IMR-90 (cell line): ENCODE measurements at regions not wholly inside any gene's neighbourhood (a gene's known extent, or its start where the extent isn't known, plus 50 kb on each side); places are given as distances from the start of the nearest gene placed in this dataset.

Source experiments
- ATAC-seq: fragments of 200-7000 bp; cut with Tn5 transposase; 2 replicates; pipeline ENCODE4 v1.9.1; 2020; ENCODE audit warnings: low read depth, mild to moderate bottlenecking, moderate library complexity
- BruUV-seq: library from RNA; stranded (reverse); fragments of 400-500 nt; replicated peaks from 2 replicates; lab custom pipeline; 2021; lab: Mats Ljungman, UMichigan
- CTCF ChIA-PET: fragments of 300-600 bp; formaldehyde crosslinking; extraction: SDS; loops from one replicate; lab custom pipeline; 2021; ENCODE audit warnings: antibody characterized with exemption; lab: Yijun Ruan, JAX
- POLR2A ChIA-PET: fragments of 300-600 bp; sonication (Branson Sonifier 250); formaldehyde crosslinking; loops from one replicate; lab custom pipeline; 2022; ENCODE audit warnings: antibody characterized with exemption; ENCODE audit not compliant: unreplicated experiment; lab: Charles Lee
- DNase-seq: peaks from one replicate; pipeline ENCODE4 v3.0.0; 2013
- H2AFZ ChIP-seq: replicated peaks from 2 replicates; pipeline ENCODE3; 2013; ENCODE audit warnings: low read length, mild to moderate bottlenecking; ENCODE audit not compliant: poor library complexity
- H2AK5ac ChIP-seq: 2 replicates; pipeline ENCODE4 v1.6.1; 2013; ENCODE audit warnings: low read depth, low read length, inconsistent platforms
- H2AK9ac ChIP-seq: replicated peaks from 2 replicates; pipeline ENCODE3; 2013; ENCODE audit warnings: mild to moderate bottlenecking, low read depth, low read length, moderate library complexity; ENCODE audit not compliant: poor library complexity
- H2BK120ac ChIP-seq: 2 replicates; pipeline ENCODE4 v1.6.1; 2013; ENCODE audit warnings: low read depth, low read length, inconsistent platforms
- H2BK15ac ChIP-seq: 3 replicates; pipeline ENCODE4 v1.6.1; 2013; ENCODE audit warnings: low read depth, low read length, inconsistent platforms
- H2BK20ac ChIP-seq: 2 replicates; pipeline ENCODE4 v1.6.1; 2013; ENCODE audit warnings: low read depth, mild to moderate bottlenecking, inconsistent platforms, low read length, moderate library complexity
- H2BK5ac ChIP-seq: 2 replicates; pipeline ENCODE4 v1.6.1; 2013; ENCODE audit warnings: mild to moderate bottlenecking, low read depth, low read length, inconsistent platforms; ENCODE audit not compliant: poor library complexity, severe bottlenecking
- H3K14ac ChIP-seq: replicated peaks from 2 replicates; pipeline ENCODE4 v1.6.1; 2013; ENCODE audit warnings: low read depth, low read length, inconsistent platforms
- H3K18ac ChIP-seq: 2 replicates; pipeline ENCODE4 v1.6.1; 2013; ENCODE audit warnings: low read depth, low read length, control low read depth
- H3K23ac ChIP-seq: 2 replicates; pipeline ENCODE4 v1.6.1; 2013; ENCODE audit warnings: low read depth, low read length, inconsistent platforms
- H3K27ac ChIP-seq: 2 replicates; pipeline ENCODE4 v1.5.1; 2013; ENCODE audit warnings: mild to moderate bottlenecking, control low read depth, low read length; ENCODE audit not compliant: insufficient read depth
- H3K27me3 ChIP-seq: 2 replicates; pipeline ENCODE4 v1.6.1; 2013; ENCODE audit warnings: low read length; ENCODE audit not compliant: control insufficient read depth, insufficient read depth
- H3K36me3 ChIP-seq: 2 replicates; pipeline ENCODE4 v1.6.1; 2013; ENCODE audit warnings: low read length, mixed read lengths; ENCODE audit not compliant: control insufficient read depth, insufficient read depth
- H3K4ac ChIP-seq: 2 replicates; pipeline ENCODE4 v1.6.1; 2013; ENCODE audit warnings: low read depth, low read length, inconsistent platforms
- H3K4me1 ChIP-seq: 2 replicates; pipeline ENCODE4 v1.6.1; 2013; ENCODE audit warnings: low read length, mixed read lengths; ENCODE audit not compliant: control insufficient read depth, insufficient read depth
- H3K4me2 ChIP-seq: 2 replicates; pipeline ENCODE4 v1.6.1; 2013; ENCODE audit warnings: low read depth, mild to moderate bottlenecking, control low read depth, low read length, moderate library complexity
- H3K4me3 ChIP-seq: 2 replicates; pipeline ENCODE4 v1.5.1; 2013; ENCODE audit warnings: low read depth, mild to moderate bottlenecking, control low read depth, low read length, moderate library complexity; ENCODE audit not compliant: insufficient read depth
- H3K56ac ChIP-seq: 2 replicates; pipeline ENCODE4 v1.6.1; 2013; ENCODE audit warnings: low read length, inconsistent platforms; ENCODE audit not compliant: insufficient read depth; ENCODE audit errors: extremely low read depth
- H3K79me1 ChIP-seq, 2 experiments: 2 replicates each; pipeline ENCODE4 v1.6.1; 2013; ENCODE audit warnings: low read length in 2 of 2, inconsistent platforms in 1 of 2, low read depth in 1 of 2
- H3K9ac ChIP-seq: 2 replicates; pipeline ENCODE4 v1.6.1; 2013; ENCODE audit warnings: low read depth, low read length, control low read depth
- H3K9me1 ChIP-seq: 2 replicates; pipeline ENCODE4 v1.6.1; 2013; ENCODE audit warnings: low read length, inconsistent platforms; ENCODE audit not compliant: insufficient read depth
- H3K9me3 ChIP-seq: 2 replicates; pipeline ENCODE4 v1.6.1; 2013; ENCODE audit warnings: low read length; ENCODE audit not compliant: control insufficient read depth, insufficient read depth
- H4K20me1 ChIP-seq: 2 replicates; pipeline ENCODE4 v1.6.1; 2013; ENCODE audit warnings: low read length, inconsistent platforms; ENCODE audit not compliant: insufficient read depth
- H4K5ac ChIP-seq: 2 replicates; pipeline ENCODE4 v1.6.1; 2013; ENCODE audit warnings: mild to moderate bottlenecking, low read depth, low read length, control low read depth
- H4K8ac ChIP-seq, 2 experiments: 2 replicates each; pipeline ENCODE4 v1.6.1; 2013; ENCODE audit warnings: low read depth in 2 of 2, low read length in 2 of 2, control low read depth in 1 of 2, inconsistent platforms in 1 of 2
- H4K91ac ChIP-seq: 2 replicates; pipeline ENCODE4 v1.6.1; 2013; ENCODE audit warnings: low read depth, low read length, inconsistent platforms; ENCODE audit not compliant: insufficient read depth
- BHLHE40 ChIP-seq: fragments of 150-350 bp; IDR thresholded peaks from 2 replicates; pipeline ENCODE4 v1.6.1; 2016; ENCODE audit warnings: mild to moderate bottlenecking, low read depth, low read length
- CEBPB ChIP-seq: IDR thresholded peaks from 2 replicates; pipeline ENCODE4 v1.6.1; 2012; ENCODE audit warnings: low read depth, low read length, improper control_type of control experiment
- CHD1 ChIP-seq: IDR thresholded peaks from 2 replicates; pipeline ENCODE4 v1.6.1; 2012; ENCODE audit warnings: low read depth, low read length, improper control_type of control experiment
- CTCF ChIP-seq: conservative IDR thresholded peaks from 2 replicates; pipeline ENCODE4 v1.5.1; 2012; ENCODE audit warnings: mild to moderate bottlenecking, low read depth, low read length, improper control_type of control experiment
- MAZ ChIP-seq: IDR thresholded peaks from 2 replicates; pipeline ENCODE4 v1.6.1; 2012; ENCODE audit warnings: low read depth, mild to moderate bottlenecking, low read length, improper control_type of control experiment, moderate library complexity, borderline replicate concordance
- MXI1 ChIP-seq: IDR thresholded peaks from 2 replicates; pipeline ENCODE4 v1.6.1; 2012; ENCODE audit warnings: low read depth, mild to moderate bottlenecking, low read length, moderate library complexity, borderline replicate concordance
- RAD21 ChIP-seq: IDR thresholded peaks from 2 replicates; pipeline ENCODE4 v1.6.1; 2012; ENCODE audit warnings: low read length, improper control_type of control experiment
- SMC3 ChIP-seq: fragments of 150-350 bp; IDR thresholded peaks from 2 replicates; pipeline ENCODE4 v1.6.1; 2016; ENCODE audit warnings: low read depth, mild to moderate bottlenecking, antibody characterized with exemption, low read length, moderate library complexity
- WGBS, 2 experiments: methylation state at CpG; one replicate each; pipeline versions ENCODE4 v1.1.5 to v1.1.7; 2013; ENCODE audit warnings: missing lambda C conversion rate in 2 of 2; ENCODE audit not compliant: insufficient read length in 1 of 2; ENCODE audit errors: extremely low coverage in 2 of 2; 5-methylcytosine and 5-hydroxymethylcytosine counted together
- dilution Hi-C: fragments of 300-500 bp; cut with HindIII; formaldehyde crosslinking; loops from one replicate; pipeline ENCODE4 v1.14.3; 2018; ENCODE audit warnings: low sequenced_read_pairs; ENCODE audit not compliant: unreplicated experiment
- in situ Hi-C: fragments of 300-500 bp; cut with MboI; formaldehyde crosslinking; loops from 3 replicates; pipeline ENCODE4 v1.14.3; 2019; ENCODE audit warnings: low sequenced_read_pairs, inconsistent platforms, mixed read lengths
- intact Hi-C: fragments of 100-400 bp; cut with micrococcal nuclease; formaldehyde crosslinking; loops from 2 replicates; pipeline ENCODE4 v1.10.0; 2022
- TF ChIP-seq, protein P1 (sequence below): fragments of 150-350 bp; IDR thresholded peaks from 2 replicates; pipeline ENCODE4 v1.6.1; 2017; ENCODE audit warnings: mild to moderate bottlenecking, antibody characterized with exemption, low read length, low read depth

DNA sequence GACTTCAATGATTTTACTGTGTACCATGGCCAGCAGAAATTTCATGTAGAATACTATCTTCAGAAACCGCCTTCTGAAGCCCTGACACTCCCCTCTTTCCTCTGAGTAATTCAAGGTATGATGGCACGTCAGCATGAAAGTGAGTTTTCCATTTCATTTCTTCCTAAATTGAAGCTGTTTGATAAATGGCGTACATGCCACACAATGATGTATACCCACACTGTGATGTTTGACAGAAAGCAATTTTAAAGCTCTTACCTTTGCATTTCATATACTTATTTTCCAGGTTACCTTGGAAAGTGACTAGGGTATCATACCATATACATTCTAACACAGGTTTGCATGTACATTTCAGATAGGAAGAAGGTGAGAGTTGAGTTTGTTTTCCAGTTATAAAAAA lies 147.9 kb upstream of the LRRC3B start:
- Histone ChIP-seq H2BK120ac (no peak overlapping the region), H3K79me1 (no peaks in the 10 kb centered on the region), H2AK9ac (no peak overlapping the region), H3K18ac (no peak overlapping the region), H2AFZ (no peak overlapping the region), H3K4me2 (no peak overlapping the region), H4K20me1 (no peaks in the 10 kb centered on the region), H2BK15ac (no peak overlapping the region), H3K4me1 (no peaks in the 10 kb centered on the region), H3K27ac (no peak overlapping the region), H4K8ac (no peak overlapping the region), H2AK5ac (no peak overlapping the region), H3K4me3 (no peak overlapping the region), H2BK5ac (no peak overlapping the region), H3K27me3 (no peaks in the 10 kb centered on the region), H4K5ac (no peak overlapping the region), H3K9ac (no peak overlapping the region), H3K9me1 (no peaks in the 10 kb centered on the region), H3K14ac (no peak overlapping the region), H3K23ac (no peak overlapping the region), H3K56ac (no peak overlapping the region), H3K4ac (no peak overlapping the region), H2BK20ac (no peak overlapping the region), H3K36me3 (no peaks in the 10 kb centered on the region), H4K91ac (no peak overlapping the region), H3K9me3 (no peaks in the 10 kb centered on the region)
- ChIA-PET CTCF (no interaction called here), POLR2A (no interaction called here)
- no peak for TF ChIP-seq CHD1
- no peak for TF ChIP-seq MXI1
- TF ChIP-seq BHLHE40 = no peak
- TF ChIP-seq, protein P1, sequence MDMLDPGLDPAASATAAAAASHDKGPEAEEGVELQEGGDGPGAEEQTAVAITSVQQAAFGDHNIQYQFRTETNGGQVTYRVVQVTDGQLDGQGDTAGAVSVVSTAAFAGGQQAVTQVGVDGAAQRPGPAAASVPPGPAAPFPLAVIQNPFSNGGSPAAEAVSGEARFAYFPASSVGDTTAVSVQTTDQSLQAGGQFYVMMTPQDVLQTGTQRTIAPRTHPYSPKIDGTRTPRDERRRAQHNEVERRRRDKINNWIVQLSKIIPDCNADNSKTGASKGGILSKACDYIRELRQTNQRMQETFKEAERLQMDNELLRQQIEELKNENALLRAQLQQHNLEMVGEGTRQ = no peak
- TF ChIP-seq RAD21 = no peak
- TF ChIP-seq CEBPB = no peak
- TF ChIP-seq MAZ = no peak
- TF ChIP-seq CTCF = no peak
- no peak for TF ChIP-seq SMC3
- ATAC-seq (no peak), DNase-seq (no peak)
- intact Hi-C loops (no loop called here), in situ Hi-C loops (no loop called here), dilution Hi-C loops (no loop called here)
- WGBS, 2 experiments = no CpG with 5 or more reads among the region's 3 CpGs
- no TSS peak for BruUV-seq
